ENCODE measurements at regions not wholly inside any gene's neighbourhood (a gene's known extent, or its start where the extent isn't known, plus 50 kb on each side); places are given as distances from the start of the nearest gene placed in this dataset.
A peak's percentile ranks its signal among the peaks of the same experiment; 100 is the strongest.

DNA sequence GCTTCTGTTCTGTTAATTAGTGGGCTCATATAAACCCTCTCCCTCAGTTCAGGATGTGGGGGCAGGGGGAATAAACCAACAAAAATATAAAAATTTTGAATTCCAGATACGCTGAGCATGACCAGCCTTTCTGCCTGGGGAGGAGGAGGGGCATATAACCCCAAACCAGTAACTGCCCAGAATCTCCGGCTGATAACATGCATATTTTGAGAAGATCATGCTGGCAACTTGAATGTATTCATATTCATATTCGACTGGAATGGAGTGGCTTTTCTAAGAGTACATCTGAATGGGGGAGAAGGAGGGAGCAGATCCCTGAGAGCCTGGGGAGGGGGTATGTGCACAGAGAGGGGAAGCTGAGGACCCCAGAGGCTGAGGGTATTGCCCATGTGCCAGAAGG lies 54.5 kb upstream of the LCTL start:
- H3K36me3 ChIP-seq (ENCODE audit: control insufficient read depth, insufficient read depth, low read length), result no peaks in the 10 kb centered on the region
- H3K4me3 Mint-ChIP-seq (ENCODE audit: unreplicated experiment), result no peak overlapping the region

DNA sequence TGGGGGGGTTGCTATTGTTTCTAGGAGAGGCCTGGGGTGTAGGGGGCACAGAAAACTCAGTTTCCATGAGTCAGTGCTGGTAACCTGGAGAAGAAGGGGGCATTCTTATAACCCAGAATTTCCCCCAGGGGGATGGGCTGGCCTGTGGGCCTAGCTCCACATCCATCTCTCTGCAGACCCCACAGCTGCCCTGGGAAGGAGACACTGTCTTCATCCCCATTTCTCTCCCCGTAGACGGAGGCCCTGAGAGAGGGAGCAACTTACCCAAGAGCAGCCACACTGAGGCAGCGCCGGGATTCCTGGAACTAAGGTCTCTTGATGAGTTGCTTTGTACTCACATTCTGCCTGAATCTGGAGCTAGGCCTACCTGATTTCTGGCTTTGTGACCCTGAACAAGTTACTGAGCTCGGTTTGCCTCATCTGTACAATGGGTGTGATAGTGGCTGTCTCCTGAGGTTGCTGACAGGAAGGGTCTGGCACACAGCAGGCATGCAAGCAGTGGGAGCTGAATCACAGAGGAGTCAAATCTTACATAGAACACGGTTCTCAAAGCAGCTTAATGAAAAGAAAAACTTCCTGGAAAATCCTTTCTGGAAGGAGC lies 55.0 kb upstream of the LCTL start:
- ChIA-PET POLR2A (no interaction called here), CTCF (no interaction called here)
- H3K4me3 Mint-ChIP-seq (ENCODE audit: unreplicated experiment), result peak overlapping the region; percentile 30
- no peaks in the 10 kb centered on the region for H3K9me3 Mint-ChIP-seq (ENCODE audit: unreplicated experiment)
- no peaks in the 10 kb centered on the region for H3K4me1 Mint-ChIP-seq (ENCODE audit: low read depth, unreplicated experiment)
- no TSS peak for BruUV-seq (replicated peaks)
- H3K27ac Mint-ChIP-seq (ENCODE audit: unreplicated experiment), result no peak overlapping the region
- H3K4me1 ChIP-seq, result peaks cover 20% of the 10 kb centered on the region
- H3K36me3 Mint-ChIP-seq (ENCODE audit: insufficient read depth, unreplicated experiment), result no peaks in the 10 kb centered on the region
- no peaks in the 10 kb centered on the region for H3K27me3 ChIP-seq (replicated peaks; ENCODE audit: control insufficient read depth, insufficient read depth, low read length)
- intact Hi-C loops (cut with micrococcal nuclease; ENCODE audit: unreplicated experiment), result no loop called here
- TF ChIP-seq, protein P1, sequence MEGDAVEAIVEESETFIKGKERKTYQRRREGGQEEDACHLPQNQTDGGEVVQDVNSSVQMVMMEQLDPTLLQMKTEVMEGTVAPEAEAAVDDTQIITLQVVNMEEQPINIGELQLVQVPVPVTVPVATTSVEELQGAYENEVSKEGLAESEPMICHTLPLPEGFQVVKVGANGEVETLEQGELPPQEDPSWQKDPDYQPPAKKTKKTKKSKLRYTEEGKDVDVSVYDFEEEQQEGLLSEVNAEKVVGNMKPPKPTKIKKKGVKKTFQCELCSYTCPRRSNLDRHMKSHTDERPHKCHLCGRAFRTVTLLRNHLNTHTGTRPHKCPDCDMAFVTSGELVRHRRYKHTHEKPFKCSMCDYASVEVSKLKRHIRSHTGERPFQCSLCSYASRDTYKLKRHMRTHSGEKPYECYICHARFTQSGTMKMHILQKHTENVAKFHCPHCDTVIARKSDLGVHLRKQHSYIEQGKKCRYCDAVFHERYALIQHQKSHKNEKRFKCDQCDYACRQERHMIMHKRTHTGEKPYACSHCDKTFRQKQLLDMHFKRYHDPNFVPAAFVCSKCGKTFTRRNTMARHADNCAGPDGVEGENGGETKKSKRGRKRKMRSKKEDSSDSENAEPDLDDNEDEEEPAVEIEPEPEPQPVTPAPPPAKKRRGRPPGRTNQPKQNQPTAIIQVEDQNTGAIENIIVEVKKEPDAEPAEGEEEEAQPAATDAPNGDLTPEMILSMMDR (IDR thresholded peaks at IDR 0.05; ENCODE audit: insufficient read depth in 1 of 2, low read depth in 1 of 2, low read length in 1 of 2, severe bottlenecking in 1 of 2, unreplicated experiment in 1 of 2), result no peak
- no peaks in the 10 kb centered on the region for H3K27me3 Mint-ChIP-seq (ENCODE audit: insufficient read depth, unreplicated experiment)
- no peak overlapping the region for H3K4me3 ChIP-seq (ENCODE audit: low read depth, low read length)
- no peak for DNase-seq
- no peaks in the 10 kb centered on the region for H3K36me3 ChIP-seq (ENCODE audit: control insufficient read depth, insufficient read depth, low read length)
- H3K9me3 ChIP-seq, result no peaks in the 10 kb centered on the region

More for the DNA sequence above, 54.5 kb upstream of the LCTL start:
- Histone ChIP-seq H3K4me1 (peaks cover 20% of the 10 kb centered on the region), H3K9me3 (no peaks in the 10 kb centered on the region), H3K4me3 (ENCODE audit: low read depth, low read length) (no peak overlapping the region), H3K27me3 (replicated peaks; ENCODE audit: control insufficient read depth, insufficient read depth, low read length) (no peaks in the 10 kb centered on the region)
- BruUV-seq (replicated peaks), result no TSS peak
- H3K4me1 Mint-ChIP-seq (ENCODE audit: low read depth, unreplicated experiment), result no peaks in the 10 kb centered on the region
- TF ChIP-seq, protein P1 (IDR thresholded peaks at IDR 0.05; ENCODE audit: insufficient read depth in 1 of 2, low read depth in 1 of 2, low read length in 1 of 2, severe bottlenecking in 1 of 2, unreplicated experiment in 1 of 2), result no peak
- no peak overlapping the region for H3K27ac Mint-ChIP-seq (ENCODE audit: unreplicated experiment)
- CTCF ChIA-PET, result no interaction called here
- POLR2A ChIA-PET, result no interaction called here
- DNase-seq, result no peak
- no peaks in the 10 kb centered on the region for H3K27me3 Mint-ChIP-seq (ENCODE audit: insufficient read depth, unreplicated experiment)
- H3K36me3 Mint-ChIP-seq (ENCODE audit: insufficient read depth, unreplicated experiment), result no peaks in the 10 kb centered on the region
- intact Hi-C loops (cut with micrococcal nuclease; ENCODE audit: unreplicated experiment), result no loop called here
- H3K9me3 Mint-ChIP-seq (ENCODE audit: unreplicated experiment), result no peaks in the 10 kb centered on the region

DNA sequence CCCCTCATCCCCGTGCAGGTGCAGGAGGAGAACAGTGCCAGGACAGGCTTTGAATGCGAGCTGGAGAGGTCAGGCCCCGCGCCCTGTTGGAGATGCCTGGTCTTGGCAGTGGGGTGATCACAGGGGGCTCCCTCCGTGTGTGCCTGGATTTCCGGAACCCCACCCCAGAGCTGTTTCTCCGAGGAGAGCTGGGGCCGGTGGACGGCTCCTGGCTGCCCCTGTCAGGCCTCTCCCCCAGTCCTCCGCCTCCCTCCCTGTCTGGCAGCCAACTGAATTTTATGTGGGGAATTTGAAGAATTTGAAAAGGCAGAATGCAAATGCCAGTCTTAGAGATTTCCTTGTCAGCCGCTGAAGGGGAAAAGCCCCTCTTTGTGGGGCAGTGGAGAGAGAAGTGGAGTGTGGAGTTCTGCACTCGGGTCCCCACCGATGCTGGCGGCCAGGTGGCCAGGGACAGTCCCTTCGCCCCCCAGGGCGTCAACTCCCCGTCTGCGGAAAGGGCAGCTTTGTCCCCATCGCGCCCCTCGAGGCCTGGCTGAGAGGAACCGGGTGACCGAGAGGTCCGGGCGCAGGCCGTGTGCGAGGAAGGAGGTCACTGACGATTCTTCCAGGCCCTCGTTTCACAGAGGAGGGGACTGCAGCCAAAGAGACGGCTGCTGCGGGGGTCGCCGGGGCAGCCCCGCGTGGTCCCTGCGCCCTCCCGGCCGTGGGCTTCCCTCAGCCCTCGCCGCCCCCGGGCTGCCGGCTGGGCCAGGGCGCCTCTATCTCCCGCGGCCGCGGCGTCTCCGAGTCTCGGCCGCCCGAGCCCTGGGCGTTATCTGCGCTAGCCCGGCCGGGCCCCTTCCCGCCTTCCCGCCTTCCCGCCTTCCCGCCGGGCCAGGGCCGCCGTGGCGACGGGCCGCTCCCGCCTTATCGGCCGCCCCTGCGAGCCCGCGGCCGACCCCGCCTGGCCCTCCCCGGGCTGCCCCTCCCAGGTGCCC lies 56.0 kb upstream of the LCTL start:
- Mint-ChIP-seq H3K36me3 (ENCODE audit: insufficient read depth, unreplicated experiment) (no peaks in the 10 kb centered on the region), H3K4me1 (ENCODE audit: low read depth, unreplicated experiment) (no peaks in the 10 kb centered on the region), H3K4me3 (ENCODE audit: unreplicated experiment) (peak overlapping the region; percentile 30), H3K27me3 (ENCODE audit: insufficient read depth, unreplicated experiment) (no peaks in the 10 kb centered on the region), H3K9me3 (ENCODE audit: unreplicated experiment) (no peaks in the 10 kb centered on the region), H3K27ac (ENCODE audit: unreplicated experiment) (no peak overlapping the region)
- Histone ChIP-seq H3K27me3 (replicated peaks; ENCODE audit: control insufficient read depth, insufficient read depth, low read length) (no peaks in the 10 kb centered on the region), H3K4me3 (ENCODE audit: low read depth, low read length) (peak overlapping the region; percentile 18; the same call in 1 of the 2 replicates), H3K9me3 (no peaks in the 10 kb centered on the region), H3K4me1 (peaks cover 20% of the 10 kb centered on the region), H3K36me3 (ENCODE audit: control insufficient read depth, insufficient read depth, low read length) (no peaks in the 10 kb centered on the region)
- BruUV-seq (replicated peaks), result no TSS peak
- POLR2A ChIA-PET, result no interaction called here
- DNase-seq, result no peak
- CTCF ChIA-PET, result no interaction called here
- intact Hi-C loops (cut with micrococcal nuclease; ENCODE audit: unreplicated experiment), result no loop called here
- TF ChIP-seq, protein P1 (IDR thresholded peaks at IDR 0.05; ENCODE audit: insufficient read depth in 1 of 2, low read depth in 1 of 2, low read length in 1 of 2, severe bottlenecking in 1 of 2, unreplicated experiment in 1 of 2), result no peak
